GM18873 (cell line): ENCODE measurements at regions not wholly inside any gene's neighbourhood (a gene's known extent, or its start where the extent isn't known, plus 50 kb on each side); places are given as distances from the start of the nearest gene placed in this dataset.
A peak's percentile ranks its signal among the peaks of the same experiment; 100 is the strongest.
"Not testable (repeated sequence)": the region's sequence is repeated elsewhere in the genome, so short reads cannot be mapped to it uniquely, and the experiment has no call there.

ENCODE experiments used
- ATAC-seq: cut with Tn5 transposase; IDR thresholded peaks from one replicate; pipeline ENCODE4 v1.9.1; 2021; ENCODE audit warnings: mild to moderate bottlenecking, moderate library complexity, moderate number of reproducible peaks; ENCODE audit not compliant: unreplicated experiment, low FRiP score

- no peak for ATAC-seq
Measured at GRCh38 chr22:25407226-25407858, 157.1 kb upstream of the GRK3 start.

DNA sequence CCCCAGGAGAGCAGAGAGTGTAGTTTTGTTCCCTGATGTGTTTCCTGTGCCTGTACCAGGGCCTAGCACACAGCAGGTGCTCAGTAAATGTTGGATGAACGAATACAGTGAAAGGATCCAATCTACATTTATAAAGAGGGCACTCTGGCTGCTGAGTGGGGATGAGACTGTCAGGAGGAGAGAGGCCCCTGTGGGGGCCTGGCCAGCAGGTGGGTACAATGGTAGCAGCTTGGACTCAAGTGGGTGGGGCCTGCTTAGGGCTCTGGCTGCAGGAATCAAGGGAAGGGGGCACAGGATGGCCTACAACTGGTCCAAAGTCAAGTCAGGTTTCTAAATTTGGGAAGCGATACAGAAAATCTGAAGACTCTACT lies 156.6 kb upstream of the GRK3 start:
- ATAC-seq, result no peak

DNA sequence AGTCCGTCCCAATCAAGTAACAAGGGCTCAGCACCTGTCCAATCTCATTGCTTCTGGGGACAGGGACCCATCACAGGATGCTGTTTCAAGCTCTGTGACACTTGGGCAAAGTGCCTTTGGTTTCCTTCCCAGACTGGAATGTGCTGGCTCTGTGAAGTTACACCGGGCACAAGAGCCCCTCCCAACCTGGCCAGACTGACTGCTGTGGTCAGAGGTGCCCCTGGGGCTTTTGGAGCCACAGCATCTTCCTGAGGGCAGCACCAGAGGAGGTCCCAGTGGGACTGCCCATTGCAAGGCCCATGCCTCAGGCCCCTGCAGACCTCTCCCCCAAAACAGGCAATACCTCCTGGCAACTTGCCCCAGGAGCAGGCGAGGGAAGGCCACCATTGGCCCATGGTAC lies 155.2 kb upstream of the GRK3 start:
- ATAC-seq, result no peak

GRCh38 chr22:25410849-25411248 lies 153.6 kb upstream of the GRK3 start:
- no peak for ATAC-seq

DNA sequence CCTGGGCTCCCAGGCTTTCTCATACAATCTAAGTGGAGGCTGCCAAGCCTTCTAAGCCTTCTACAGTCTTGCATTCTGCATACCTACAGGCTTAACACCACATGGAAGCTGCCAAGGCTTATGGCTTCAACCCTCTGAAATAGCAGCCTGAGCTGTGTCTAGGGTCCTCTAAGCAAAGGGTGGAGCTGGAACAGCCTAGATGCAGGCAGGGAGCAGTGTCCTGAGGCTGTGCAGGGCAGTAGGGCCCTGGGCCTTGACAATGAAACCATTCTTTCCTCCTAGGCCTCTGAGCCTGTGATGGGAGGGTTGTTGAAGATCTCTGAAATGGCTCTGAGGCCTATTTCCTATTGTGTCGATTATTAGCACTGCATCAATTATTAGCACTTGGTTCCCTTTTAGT lies 150.9 kb upstream of the GRK3 start:
- no peak for ATAC-seq

- not testable (repeated sequence) for ATAC-seq
Measured at GRCh38 chr22:25415731-25416130, 148.7 kb upstream of the GRK3 start.

DNA sequence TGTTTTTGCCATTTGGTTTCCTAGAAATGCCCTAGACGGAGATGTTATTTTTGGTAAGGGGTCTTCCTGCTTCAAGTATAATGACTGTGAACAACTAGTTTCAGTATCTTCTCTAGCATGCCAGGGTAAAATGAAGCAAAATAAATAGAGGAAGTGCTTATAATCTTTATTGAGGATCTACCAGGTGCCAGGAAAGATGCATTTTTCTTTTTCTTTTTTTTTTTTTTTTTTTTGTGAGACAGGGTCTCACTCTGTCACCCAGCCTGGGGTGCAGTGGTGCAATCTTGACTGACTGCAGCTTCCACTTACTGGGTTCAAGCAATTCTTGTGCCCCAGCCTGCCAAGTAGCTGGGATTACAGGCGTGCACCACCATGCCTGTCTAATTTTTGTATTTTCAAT lies 146.6 kb upstream of the GRK3 start:
- not testable (repeated sequence) for ATAC-seq

DNA sequence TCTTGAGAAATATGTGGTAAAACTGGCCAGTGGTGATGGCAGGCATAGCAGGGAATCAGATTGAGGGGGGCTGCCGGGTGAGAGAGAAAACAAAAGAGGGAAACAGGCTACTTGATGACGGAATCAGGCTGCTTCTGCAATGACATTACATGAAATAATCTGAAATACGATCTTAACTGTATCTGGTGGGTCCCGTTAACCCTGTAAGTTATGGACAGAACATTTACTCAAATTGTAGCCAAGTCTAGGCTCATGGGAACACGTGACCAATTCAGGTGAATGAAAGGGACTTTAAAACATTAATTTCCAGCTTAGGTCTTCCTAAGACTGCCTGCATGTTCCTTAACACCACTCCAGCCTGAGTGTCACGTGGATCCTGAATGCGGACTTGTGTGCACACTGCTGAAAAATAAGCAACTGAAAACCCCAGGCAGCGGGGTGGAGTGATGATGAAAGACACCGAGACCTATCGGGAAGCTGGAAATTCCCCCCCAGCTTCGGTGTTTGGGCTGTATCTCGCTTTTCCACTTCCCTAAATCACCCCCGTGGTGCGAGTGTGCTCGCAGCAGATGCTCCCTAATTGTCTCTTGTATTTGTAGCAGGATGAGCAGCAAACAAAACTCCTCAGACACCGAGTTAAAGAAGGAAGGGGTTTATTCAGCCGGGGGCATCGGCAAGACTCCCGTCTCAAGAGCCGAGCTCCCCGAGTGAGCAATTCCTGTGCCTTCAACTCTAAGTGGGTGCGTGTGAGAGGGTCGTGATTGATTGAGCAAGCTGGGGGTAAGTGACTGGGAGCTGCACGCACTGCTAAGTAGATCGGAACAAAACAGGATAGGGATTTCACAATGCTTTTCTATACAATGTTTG lies 145.0 kb upstream of the GRK3 start:
- no peak for ATAC-seq

DNA sequence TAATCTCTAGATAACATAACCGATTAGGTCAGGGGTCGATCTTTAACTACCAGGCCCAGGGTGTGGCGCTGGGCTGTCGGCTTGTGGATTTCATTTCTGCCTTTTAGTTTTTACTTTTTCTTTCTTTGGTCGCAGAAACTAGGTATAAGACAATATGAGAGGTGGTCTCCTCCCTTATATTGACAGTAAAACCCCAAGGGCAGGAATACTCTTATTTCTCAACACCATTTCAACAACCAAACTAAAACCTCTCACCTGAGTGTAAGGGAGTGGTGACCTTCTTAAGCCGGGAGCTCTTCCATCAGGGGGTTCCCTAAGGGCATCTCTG lies 144.4 kb upstream of the GRK3 start:
- not testable (repeated sequence) for ATAC-seq

DNA sequence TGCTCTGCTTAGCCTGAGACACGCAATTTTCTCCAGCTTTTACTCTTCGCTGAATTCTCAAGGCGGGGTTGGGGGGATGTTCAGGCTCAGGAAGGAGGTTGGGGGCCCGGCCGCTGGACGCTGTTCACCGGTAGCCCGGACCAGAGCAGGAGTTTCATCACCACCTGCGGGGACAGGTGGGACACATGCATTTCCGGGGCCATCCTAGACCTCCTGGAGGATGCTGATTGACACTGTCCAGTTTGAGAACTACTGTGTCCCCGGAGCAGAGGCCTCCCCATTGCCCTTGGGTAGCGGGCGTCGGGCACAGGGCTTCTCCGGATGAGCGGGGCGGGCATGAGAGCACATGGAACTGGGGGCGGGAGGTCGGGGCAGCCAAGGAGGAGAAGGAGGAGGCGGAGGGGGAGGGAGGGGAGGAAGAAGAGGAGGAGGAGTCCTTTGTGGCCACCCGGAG lies 144.0 kb upstream of the GRK3 start:
- ATAC-seq, result no peak

GRCh38 chr22:25420925-25421904 lies 143.3 kb upstream of the GRK3 start:
- no peak for ATAC-seq

DNA sequence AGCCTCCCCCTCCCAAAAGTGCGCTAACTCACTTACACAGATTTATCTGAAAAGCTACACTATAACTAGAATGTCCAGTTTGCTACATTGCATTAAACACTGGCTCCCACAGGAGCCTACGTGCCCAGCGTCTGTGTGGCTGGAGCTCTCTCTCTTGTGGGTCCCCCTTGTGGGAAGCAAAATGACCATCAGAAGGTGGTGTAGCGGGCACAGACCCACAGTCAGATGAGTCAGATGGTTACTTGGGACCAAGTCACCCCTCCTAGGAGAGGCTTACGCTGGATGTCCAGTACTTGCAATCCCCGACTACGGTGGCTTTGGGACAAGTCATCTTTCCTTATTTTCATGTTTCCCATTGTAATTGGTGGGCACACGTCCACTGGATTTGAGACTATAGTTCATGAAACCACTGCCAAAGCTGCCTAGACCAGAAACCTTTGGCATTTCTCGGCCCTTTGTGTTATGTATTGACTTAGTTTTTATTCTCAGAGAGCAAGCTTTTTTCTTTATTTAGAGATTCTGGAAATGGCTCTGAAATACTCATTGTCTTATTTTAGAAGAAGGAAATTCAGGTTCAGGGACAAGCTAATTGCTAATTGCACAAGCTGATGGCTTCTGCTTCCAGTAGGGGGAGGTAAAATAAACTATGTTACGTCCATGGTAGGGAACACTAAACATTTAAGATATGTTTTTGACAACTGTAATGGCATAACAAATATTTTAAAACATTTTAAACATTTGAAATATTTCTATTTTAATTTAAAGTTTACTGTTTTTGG lies 137.8 kb upstream of the GRK3 start:
- ATAC-seq, result not testable (repeated sequence)

GRCh38 chr22:25431637-25432342 lies 132.7 kb upstream of the GRK3 start:
- ATAC-seq, result not testable (repeated sequence)

GRCh38 chr22:25433381-25433970 lies 131.0 kb upstream of the GRK3 start:
- not testable (repeated sequence) for ATAC-seq

- no peak for ATAC-seq
Measured at GRCh38 chr22:25437414-25438160, 126.9 kb upstream of the GRK3 start.

DNA sequence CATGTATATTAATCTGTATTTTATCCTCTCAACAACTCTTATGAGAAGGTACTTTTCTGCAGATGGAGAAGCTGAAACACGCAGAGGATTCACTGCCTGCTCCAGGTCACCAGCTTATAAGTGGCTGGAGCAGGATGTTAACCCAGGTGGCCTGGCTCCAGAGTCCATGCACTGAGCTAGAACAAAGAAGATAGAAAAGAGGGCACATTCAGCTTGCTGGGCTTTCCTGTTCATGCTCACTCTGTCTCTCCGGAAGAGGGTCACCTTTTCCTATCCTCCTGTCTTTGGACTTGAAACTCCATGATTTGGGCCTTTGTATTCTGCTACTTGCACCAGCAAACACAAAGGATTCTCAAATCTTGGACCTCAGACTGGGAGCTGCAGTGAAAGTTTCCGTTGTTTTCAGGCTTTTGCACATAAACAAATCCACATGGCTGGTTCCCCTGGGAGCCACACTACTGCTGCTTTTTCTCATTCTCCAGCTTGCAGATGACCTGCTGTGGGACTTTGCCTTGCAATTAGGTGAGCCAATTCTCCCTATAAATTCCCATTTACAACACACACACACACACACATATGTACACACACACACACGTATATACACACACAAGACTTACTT lies 117.3 kb upstream of the GRK3 start:
- ATAC-seq, result no peak

DNA sequence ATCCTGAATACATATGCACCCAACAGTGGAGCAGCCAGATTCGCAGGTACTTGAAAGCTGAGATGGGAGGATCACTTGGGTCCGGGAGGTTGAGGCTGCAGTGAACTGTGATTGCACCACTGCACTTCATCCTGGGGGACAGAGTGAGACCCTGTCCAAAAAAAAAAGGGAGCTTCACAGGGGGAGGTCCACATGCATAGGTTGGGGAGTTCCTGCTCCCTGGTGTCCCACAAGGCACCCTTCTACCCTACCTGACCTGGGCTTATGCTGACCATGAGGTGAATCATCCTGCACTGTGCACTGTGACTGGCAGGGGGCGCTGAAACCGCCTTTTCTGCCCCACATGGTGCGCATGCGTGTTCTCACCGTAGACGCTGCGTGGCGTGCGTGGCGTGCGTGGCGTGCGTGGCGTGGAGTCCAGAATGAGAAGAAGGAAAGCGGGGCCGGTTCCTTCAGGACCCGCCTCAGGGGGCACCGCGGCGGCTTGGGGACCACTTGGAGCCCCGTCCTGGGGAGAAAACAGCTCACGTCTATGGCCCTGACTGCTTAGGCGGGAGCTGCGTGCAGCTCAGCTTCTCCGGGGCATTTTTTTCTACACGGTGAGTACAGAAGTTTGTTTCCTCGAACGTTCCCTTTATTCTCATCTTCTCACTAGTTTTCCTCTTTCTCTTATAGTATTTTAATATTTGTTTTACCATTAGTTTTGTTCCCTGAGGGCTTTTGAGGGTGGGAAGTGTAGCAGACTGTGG lies 116.6 kb upstream of the GRK3 start:
- ATAC-seq, result peak; percentile 69
